ENCODE measurements at regions not wholly inside any gene's neighbourhood (a gene's known extent, or its start where the extent isn't known, plus 50 kb on each side); places are given as distances from the start of the nearest gene placed in this dataset.
"Not testable (repeated sequence)": the region's sequence is repeated elsewhere in the genome, so short reads cannot be mapped to it uniquely, and the experiment has no call there.

GRCh38 chr5:158045696-158046095 is 186.8 kb upstream of the CLINT1 start:
- no peak for DNase-seq
- Histone ChIP-seq H3K4me3 (no peak overlapping the region), H3K9me3 (no peaks in the 10 kb centered on the region), H3K27me3 (ENCODE audit: low read depth) (no peaks in the 10 kb centered on the region), H3K36me3 (no peaks in the 10 kb centered on the region), H3K4me1 (no peaks in the 10 kb centered on the region), H3K27ac (no peak overlapping the region)
- TF ChIP-seq CTCF (IDR thresholded peaks at IDR 0.05): no peak
- intact Hi-C loops (cut with DNase I): no loop called here
- no peak for ATAC-seq

DNA sequence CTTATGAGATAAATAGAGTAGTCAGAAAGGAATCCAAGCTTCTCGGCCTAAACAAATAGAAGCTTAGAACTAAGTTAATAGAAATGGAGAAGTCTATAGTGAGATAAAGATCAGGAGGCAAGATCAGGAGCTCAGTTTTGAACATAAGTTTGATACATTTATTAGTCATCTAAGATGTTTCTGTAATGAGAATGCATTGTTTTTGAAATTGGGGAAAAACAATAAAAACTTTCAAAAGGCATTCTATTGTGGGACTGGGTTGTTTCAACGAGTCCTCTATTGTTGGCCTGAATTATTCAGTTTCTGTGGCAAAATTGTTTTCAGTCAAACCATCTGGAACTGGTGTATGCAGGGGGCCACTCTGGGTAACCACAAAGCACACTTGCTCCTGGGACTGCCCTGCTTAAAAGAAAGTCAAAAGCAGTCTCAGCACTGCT is 181.0 kb upstream of the CLINT1 start:
- Histone ChIP-seq H3K27me3 (ENCODE audit: low read depth) (no peaks in the 10 kb centered on the region), H3K4me1 (no peaks in the 10 kb centered on the region), H3K36me3 (no peaks in the 10 kb centered on the region), H3K4me3 (no peak overlapping the region), H3K27ac (no peak overlapping the region), H3K9me3 (no peaks in the 10 kb centered on the region)
- no peak for DNase-seq
- TF ChIP-seq CTCF (IDR thresholded peaks at IDR 0.05): no peak
- ATAC-seq: no peak
- intact Hi-C loops (cut with DNase I): no loop called here

DNA sequence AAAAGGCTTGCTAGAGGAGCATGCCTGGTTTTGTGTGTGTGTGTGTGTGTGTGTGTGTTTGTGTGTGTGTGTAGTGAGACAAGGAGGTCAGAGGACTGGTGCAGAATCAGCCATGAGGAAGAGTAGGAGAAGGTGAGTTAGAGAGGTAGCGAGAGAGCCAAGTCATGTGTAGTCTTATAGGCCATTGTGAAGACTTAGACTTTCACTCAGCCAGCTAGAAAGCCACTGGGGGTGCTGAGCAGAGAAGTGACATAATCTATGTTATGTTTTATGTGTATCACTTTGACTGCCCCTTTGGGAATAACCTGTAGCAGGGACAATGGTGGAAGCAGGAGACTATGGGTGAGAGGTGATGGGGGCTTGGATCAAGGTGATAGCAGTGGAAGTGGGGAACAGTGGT is 180.5 kb upstream of the CLINT1 start:
- Histone ChIP-seq H3K9me3 (no peaks in the 10 kb centered on the region), H3K27me3 (ENCODE audit: low read depth) (no peaks in the 10 kb centered on the region), H3K36me3 (no peaks in the 10 kb centered on the region), H3K4me3 (no peak overlapping the region), H3K4me1 (no peaks in the 10 kb centered on the region), H3K27ac (no peak overlapping the region)
- intact Hi-C loops (cut with DNase I): no loop called here
- DNase-seq (no peak), ATAC-seq (no peak)
- TF ChIP-seq CTCF (IDR thresholded peaks at IDR 0.05): no peak

- DNase-seq; H3K9me3 ChIP-seq; intact Hi-C loops (cut with DNase I); H3K36me3 ChIP-seq; H3K4me1 ChIP-seq; H3K4me3 ChIP-seq; H3K27ac ChIP-seq; H3K27me3 ChIP-seq (ENCODE audit: low read depth); ATAC-seq: not testable (repeated sequence)
Measured at GRCh38 chr5:158036983-158037595, 178.1 kb upstream of the CLINT1 start.

- H3K4me3 ChIP-seq; H3K36me3 ChIP-seq; H3K4me1 ChIP-seq; H3K9me3 ChIP-seq; intact Hi-C loops (cut with DNase I); ATAC-seq; H3K27ac ChIP-seq; H3K27me3 ChIP-seq (ENCODE audit: low read depth); DNase-seq: not testable (repeated sequence)
Measured at GRCh38 chr5:158034586-158034985, 175.6 kb upstream of the CLINT1 start.

DNA sequence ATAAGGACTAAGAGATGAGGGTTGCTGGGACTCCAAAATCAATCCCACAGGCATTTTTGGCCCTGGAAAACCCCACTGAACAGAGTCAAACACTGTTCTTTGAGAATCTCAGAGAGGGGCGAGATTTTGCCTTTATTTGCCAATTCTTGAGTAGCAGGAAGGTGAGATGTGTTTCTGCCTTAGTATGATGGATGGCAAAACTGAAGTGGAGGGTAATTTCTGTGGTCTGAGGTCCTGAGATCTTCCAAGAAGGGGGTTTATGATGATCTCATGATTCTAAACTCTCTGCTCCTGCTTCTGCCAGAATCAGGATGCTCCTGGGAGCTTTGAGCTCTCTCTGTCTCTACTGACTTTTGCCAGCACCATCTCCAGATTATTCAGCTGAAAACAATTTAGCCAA is 174.8 kb upstream of the CLINT1 start:
- H3K4me3 ChIP-seq: no peak overlapping the region
- no peak for ATAC-seq

More for the DNA sequence above, 174.8 kb upstream of the CLINT1 start:
- intact Hi-C loops (cut with DNase I): no loop called here
- no peak for DNase-seq
- TF ChIP-seq CTCF (IDR thresholded peaks at IDR 0.05): no peak
- no peaks in the 10 kb centered on the region for H3K9me3 ChIP-seq
- no peaks in the 10 kb centered on the region for H3K4me1 ChIP-seq
- H3K27ac ChIP-seq: no peak overlapping the region
- H3K36me3 ChIP-seq: no peaks in the 10 kb centered on the region
- no peaks in the 10 kb centered on the region for H3K27me3 ChIP-seq (ENCODE audit: low read depth)
